KBM-7 (cell line): ENCODE measurements at regions not wholly inside any gene's neighbourhood (a gene's known extent, or its start where the extent isn't known, plus 50 kb on each side); places are given as distances from the start of the nearest gene placed in this dataset.
A peak's percentile ranks its signal among the peaks of the same experiment; 100 is the strongest.
"Not testable (repeated sequence)": the region's sequence is repeated elsewhere in the genome, so short reads cannot be mapped to it uniquely, and the experiment has no call there.

ENCODE experiments used
- DNase-seq: peaks from one replicate; pipeline ENCODE4 v3.0.0-alpha.2; 2015
- in situ Hi-C: fragments of 300-500 bp; cut with MboI; formaldehyde crosslinking; loops from 2 replicates; pipeline ENCODE4 v1.14.3; 2020; ENCODE audit warnings: low sequenced_read_pairs, low pct_unique_long_range_greater_than_20kb, mixed read lengths

- DNase-seq, result no peak
- in situ Hi-C loops, result no loop called here
Measured at GRCh38 chr5:155106221-155106620, 92.7 kb downstream of the KIF4B start.

DNA sequence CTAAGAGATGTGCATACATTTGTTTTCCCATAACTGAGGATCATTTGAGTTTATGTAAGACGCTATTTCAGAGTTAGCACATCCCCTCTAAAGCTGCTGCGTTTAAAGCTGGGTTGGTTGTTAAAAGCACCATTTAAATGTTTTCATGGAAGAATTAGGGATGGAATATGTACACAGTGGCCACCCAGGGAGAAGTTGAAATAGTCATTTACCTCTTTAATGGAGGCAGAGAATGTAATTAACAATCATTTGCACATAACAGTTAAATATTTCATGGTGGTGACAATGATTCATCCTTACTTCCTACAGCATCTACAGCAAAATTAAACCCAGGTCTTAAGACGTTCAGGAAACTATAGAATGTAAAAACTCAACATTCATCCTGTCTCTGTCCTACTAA lies 100.3 kb downstream of the KIF4B start:
- in situ Hi-C loops, result no loop called here
- no peak for DNase-seq

GRCh38 chr5:155114655-155115054 lies 101.1 kb downstream of the KIF4B start:
- in situ Hi-C loops, result no loop called here
- no peak for DNase-seq

DNA sequence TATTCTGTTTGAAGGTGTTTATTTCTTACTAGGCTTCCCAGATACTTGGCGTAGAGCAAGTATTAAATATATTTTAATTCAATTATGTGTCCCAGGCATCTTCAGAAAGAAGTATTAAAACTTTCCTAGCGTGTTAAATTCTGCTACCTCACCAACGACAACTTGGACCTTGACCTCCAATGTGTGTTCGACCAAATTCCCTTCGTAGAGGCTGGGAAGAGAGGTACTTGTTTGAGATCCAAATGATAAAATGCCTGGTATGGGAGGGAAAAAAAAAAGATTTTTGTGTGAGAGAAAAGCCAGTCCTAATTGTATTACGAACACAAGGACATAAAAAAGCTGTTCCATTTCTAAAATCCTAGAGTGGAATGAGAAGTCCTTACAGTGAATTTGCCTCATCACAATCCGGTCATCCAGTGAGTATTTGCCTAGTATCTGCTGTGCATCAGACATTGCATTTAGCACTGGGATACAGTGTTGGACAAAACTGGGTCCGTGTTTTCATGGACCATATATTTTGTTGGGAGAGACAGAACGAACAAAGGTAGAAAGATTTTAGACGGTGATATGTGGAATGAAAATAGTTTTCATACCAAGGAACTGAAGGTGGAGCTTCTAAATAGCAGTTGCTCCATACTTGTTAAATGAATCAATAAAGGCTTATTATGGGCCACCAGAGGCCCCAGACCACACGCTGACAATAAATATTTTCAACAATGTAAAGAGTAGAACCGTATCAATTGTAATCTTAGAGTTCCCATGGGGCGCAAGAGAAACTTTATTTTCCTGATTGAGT lies 103.1 kb downstream of the KIF4B start:
- in situ Hi-C loops, result no loop called here
- DNase-seq, result no peak

DNA sequence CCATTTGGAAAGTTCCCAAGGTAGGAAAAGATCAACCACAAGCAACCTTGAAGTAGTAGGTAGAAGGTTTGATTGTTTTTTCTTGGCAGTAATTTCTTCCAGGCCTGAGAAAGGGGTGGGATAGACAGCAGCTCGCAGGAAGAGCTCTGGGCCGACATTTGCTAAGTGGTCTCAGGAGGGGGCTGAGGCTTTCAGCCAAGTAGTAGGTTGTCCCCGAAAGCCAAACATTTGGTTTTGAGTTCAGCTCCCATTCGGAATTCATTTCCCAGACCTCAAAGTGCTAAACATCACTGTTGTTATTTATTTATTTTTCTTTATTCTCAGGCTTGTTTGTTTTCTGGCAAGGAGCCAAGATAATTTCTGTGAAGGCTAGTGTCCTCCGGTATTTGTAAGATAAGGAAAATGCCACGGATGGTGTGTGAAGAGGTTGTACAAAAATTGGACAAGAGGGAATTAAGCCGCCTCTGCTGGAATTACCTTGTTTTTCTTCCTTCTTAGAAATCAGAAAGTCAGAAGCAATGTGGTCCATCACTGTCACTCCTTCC lies 112.1 kb downstream of the KIF4B start:
- no peak for DNase-seq
- in situ Hi-C loops, result no loop called here

DNA sequence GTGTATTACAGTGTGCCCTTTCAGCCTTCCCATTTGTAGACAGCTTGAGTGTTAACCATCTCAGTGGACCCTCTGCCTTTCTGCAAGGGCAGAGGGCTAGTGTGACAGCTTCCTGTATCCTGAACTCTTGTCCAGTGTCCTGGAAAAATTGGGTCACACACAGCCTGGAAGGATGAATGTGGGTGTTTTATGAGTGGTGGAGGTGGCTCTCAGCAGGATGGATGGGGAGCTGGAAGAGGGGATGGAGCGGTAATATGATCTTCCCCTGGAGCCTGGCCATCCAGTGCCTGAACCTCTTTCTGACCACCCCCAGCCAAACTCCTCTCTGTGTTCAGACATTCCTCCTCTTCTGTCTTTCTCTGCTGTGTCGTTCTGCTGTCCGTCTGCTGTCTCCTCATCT lies 113.0 kb downstream of the KIF4B start:
- DNase-seq, result no peak
- in situ Hi-C loops, result no loop called here

- no peak for DNase-seq
- in situ Hi-C loops, result no loop called here
Measured at GRCh38 chr5:155127552-155127951, 114.0 kb downstream of the KIF4B start.

GRCh38 chr5:155128786-155129512 lies 115.4 kb downstream of the KIF4B start:
- DNase-seq, result no peak
- in situ Hi-C loops, result no loop called here

GRCh38 chr5:155129513-155129880 lies 115.9 kb downstream of the KIF4B start:
- in situ Hi-C loops, result no loop called here
- no peak for DNase-seq

- in situ Hi-C loops, result no loop called here
- DNase-seq, result no peak
Measured at GRCh38 chr5:155134130-155134529, 120.6 kb downstream of the KIF4B start.

- in situ Hi-C loops, result no loop called here
Measured at GRCh38 chr5:155136216-155136850, 122.8 kb downstream of the KIF4B start.

GRCh38 chr5:155137683-155138082 lies 124.1 kb downstream of the KIF4B start:
- DNase-seq, result no peak
- in situ Hi-C loops, result no loop called here

More at GRCh38 chr5:155136216-155136850, 122.8 kb downstream of the KIF4B start:
- DNase-seq, result no peak

- in situ Hi-C loops, result no loop called here
- no peak for DNase-seq
Measured at GRCh38 chr5:155140646-155141045, 127.1 kb downstream of the KIF4B start.

GRCh38 chr5:155144956-155145355 lies 131.4 kb downstream of the KIF4B start:
- DNase-seq, result no peak
- in situ Hi-C loops, result no loop called here

GRCh38 chr5:155147222-155147621 lies 133.7 kb downstream of the KIF4B start:
- peak; percentile 3 for DNase-seq
- in situ Hi-C loops, result no loop called here

DNA sequence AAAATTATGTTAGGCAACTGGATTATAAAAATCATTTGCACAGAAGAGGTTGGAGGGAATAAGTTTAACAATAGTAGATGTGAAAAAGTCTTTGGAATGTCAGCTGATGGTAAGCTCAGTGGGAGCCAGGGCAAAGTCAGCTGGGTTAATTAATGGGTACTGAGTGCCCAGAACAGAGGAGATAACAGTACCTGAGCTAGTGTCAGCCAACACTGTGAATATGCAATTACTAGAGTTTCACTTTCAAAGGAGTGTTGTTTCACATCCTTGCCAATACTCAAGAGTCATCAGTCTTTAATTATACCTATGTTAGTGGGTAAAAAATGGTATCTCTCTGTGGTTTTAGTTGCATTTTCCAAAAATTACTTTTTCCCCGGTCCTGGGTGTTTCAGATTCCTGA lies 135.1 kb downstream of the KIF4B start:
- in situ Hi-C loops, result no loop called here
- DNase-seq, result no peak

- DNase-seq, result peak; percentile 31
- in situ Hi-C loops, result no loop called here
Measured at GRCh38 chr5:155150012-155150411, 136.5 kb downstream of the KIF4B start.

- in situ Hi-C loops, result no loop called here
Measured at GRCh38 chr5:155154973-155155372, 141.4 kb downstream of the KIF4B start.

GRCh38 chr5:155163084-155163483 lies 149.5 kb downstream of the KIF4B start:
- in situ Hi-C loops, DNase-seq: not testable (repeated sequence)

More at GRCh38 chr5:155154973-155155372, 141.4 kb downstream of the KIF4B start:
- DNase-seq, result no peak

DNA sequence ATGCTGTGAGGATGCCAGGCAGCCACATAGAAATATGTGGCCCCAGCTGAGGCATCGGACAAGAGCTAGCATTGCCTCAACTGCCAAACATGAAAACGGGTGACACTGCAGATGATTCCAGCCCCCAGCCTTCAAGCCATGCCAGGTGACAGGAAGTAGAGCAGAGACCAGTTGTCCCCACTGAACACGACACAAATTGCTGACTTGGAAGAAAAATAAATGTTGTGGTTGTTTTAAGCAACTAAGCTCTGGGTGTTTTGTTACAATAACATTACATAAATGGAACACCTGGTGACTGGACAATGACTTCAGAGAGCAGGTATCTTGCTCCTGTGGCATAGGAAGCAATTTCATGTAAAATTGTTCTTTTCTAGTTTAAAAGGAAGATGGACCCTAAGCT lies 154.2 kb downstream of the KIF4B start:
- in situ Hi-C loops, result no loop called here
- no peak for DNase-seq
